CD4-positive, alpha-beta T cell treated with Interleukin-4 for 4 hours (primary cell): ENCODE measurements at regions not wholly inside any gene's neighbourhood (a gene's known extent, or its start where the extent isn't known, plus 50 kb on each side); places are given as distances from the start of the nearest gene placed in this dataset.
"Not testable (repeated sequence)": the region's sequence is repeated elsewhere in the genome, so short reads cannot be mapped to it uniquely, and the experiment has no call there.

Source experiments
- DNase-seq: peaks from one replicate; pipeline ENCODE4 v3.0.0-alpha.2; 2020

DNA sequence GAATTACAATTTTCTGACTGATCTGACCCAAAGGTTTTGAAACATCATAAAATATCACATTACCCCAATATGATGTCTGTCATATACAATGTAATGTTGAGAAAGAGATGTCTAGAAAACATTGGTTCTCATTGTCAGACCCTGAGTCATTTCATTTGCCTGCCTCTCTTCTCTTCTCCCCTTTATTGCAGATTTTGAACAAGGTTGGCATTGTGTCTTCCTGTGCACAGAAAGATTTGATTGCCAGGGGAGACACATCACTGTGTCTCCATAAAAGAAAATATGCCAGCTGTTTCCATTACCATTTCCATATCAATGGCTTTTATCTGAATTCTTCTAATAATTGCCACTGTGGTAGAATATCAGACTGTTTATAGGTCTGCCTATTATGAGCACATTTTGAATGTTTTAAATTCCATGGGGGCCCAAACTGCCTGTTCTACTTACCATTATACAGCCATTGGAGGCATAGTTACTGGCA, 65.6 kb downstream of the IFI44 start:
- DNase-seq = no peak

DNA sequence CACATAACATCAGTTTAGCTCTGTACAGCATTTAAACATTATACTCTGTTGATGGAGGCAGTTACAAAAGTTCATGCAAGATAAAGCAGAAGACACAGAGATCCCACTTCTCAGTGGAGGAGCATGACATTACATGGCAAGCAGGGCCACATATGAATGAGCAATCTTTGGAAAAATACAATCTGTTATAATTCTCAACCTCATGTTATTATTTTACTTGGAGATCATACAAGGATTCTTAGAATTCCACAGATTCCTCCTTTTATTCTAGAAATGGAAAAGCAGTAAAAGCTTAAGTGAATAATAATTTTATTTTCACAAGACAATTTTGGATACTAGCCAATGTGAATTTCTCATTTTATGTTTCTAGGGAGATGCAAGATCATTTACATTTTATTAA, 66.6 kb downstream of the IFI44 start:
- no peak for DNase-seq

DNA sequence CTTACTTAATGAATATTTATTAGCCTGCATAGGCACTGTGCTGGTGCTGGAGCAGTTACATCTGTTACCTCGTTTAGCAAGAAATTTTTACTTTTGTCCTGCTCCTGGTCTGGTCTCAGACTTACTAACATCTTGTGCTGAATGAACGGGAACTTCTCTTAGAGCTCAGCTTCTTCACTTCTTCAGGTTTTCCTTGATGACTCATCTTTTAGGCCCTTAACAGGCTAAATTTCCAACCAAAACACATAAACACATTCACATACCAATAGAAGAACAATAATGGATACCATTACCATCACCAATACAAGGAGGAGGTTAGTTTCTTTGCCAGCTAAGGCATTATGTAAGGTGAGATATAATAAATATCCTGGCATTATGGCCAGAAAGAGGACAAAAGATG, 68.9 kb downstream of the IFI44 start:
- DNase-seq = no peak

DNA sequence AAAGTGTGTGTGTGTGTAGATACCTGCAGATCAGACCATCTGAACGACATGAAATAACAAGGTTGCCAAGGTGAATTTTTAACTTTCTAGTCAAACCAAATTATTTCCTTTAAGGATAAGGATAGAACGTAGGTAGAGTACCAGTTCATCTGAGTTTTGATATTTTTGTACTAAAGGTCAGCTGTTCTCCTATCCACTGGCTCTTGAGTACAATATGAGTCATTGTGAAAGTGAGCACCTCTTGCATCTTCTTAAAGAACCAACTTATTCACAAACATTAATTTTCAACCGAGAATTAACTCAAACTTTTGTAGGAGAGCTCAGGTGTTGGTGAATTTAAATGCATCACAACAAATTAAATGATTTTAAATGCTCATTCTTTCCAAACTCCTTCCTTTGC, 71.5 kb downstream of the IFI44 start:
- no peak for DNase-seq

DNA sequence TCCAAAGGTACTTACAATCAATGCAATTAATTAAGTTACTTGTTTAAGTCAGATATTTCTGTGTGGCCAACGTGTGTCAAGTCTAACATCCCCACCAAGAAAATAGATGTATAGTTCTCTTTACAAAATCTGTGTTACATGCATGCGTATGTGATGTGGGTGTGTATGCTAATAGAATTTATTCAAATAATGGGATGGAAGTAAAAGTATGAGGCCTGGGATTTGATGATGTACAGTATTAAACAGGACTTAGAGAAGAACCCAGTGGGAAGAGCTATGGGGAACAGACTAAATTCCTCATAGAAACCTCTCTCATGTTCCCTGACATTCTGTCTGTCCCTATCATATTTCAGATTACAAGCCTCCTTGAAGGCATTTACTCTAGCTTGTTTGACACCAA, 72.5 kb downstream of the IFI44 start:
- DNase-seq = no peak

DNA sequence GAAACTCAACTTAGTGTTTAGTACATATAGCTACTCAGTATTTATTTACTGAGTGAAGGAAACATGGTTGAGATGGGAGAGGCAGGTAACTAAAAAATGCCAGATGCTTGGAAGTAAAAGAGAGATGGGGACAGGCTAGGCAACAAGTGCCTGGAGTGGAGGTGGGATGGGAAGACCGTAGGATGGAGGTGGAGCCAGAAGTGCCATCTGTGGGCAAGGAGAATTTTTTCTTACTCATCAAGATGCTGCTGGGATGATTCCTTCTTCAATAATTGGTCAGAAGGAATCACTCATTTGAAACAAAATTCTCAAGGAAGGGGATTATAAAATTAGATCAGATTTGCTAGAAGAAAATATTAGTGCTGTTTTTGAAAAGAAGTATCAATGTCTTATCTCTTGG, 72.9 kb downstream of the IFI44 start:
- DNase-seq = no peak

DNA sequence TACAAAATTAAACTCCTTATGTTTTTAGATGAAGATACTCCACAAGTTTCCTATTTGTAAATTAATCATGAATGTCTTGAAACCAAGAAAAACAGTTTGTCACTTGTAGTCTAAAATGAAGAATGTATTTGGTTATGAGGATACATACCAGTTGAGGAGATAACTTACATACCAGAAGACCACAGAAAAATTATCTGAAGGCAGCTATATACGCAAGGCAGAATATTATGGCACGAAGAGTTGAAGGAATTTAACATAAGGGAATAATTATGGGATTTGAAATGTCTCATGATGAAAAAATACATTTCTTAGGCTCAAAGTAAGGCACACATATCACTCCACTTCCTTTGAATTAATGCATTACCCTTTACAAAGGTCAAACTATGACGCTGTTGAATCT, 73.3 kb downstream of the IFI44 start:
- DNase-seq = no peak

DNA sequence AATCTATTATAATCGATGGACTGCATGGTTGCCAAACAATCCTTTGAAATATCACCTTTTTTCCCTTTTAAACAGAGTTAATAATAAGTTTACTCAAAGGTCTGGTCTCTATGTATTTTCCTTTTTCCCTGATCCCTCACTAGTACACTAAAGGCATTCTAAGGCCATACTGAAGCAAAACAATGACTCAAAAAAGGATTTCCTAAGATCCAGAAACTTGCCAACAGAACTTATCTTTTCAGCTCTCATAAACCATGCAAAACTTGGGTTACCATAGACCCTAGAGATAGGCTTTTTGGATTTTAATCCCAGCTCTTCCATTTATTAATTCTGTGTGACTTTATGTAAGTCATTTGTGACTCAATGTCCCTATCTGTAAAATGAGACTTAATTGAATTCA, 77.1 kb downstream of the IFI44 start:
- no peak for DNase-seq

DNA sequence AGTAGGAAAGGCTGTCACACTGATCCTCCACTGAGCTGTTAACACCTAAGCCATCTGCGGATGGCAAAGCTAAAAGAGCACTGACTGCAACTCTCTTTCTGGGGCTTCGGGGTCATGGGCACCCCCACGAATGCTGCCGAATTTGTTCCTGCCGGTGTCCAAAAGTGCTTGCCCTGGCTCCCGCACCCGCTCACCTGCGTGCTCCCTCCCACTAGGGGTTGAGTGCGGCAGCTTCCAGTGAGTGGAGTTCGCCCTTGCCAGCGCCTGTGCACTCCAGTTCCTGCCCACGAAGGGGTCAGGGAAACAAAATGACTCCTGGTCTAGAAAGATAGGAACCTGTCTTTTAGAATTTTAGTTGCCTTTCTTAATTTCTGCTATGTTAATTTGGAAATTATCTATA, 78.7 kb downstream of the IFI44 start:
- no peak for DNase-seq

DNA sequence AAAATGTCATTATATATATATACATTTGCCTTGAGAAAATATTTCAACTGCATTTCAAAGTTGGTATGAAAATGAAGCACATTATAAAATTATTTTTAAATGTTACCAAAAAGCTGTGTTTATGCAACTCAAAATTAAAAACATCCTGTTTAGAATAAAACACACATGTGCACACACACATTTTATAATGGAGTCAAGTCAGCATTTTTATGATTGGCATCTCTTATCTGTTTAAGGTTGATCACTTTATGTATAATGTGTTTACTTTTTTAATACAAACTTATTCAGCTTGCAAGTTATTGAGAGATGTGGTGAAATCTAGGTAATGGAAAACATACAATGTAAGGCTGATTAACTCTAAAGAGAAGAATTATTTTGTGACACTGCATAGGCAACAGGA, 80.4 kb downstream of the IFI44 start:
- DNase-seq = no peak

DNA sequence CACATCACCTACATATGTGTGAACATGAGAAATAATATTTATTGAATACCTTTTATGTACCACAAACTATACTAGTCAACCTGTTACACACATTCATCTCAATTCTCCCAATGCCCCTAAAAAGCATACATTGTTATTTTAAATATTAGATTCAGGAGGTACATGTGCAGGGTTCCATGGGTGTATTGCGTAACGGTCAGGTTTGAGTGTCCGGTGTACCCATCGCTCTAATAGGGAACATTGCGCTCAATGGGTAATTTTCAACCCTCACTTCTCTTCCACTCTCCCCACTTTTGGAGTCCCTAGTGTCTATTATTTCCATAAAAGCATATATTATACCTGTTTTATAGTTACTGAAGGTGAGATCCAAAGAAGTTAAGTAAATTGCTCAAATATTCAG, 82.0 kb downstream of the IFI44 start:
- no peak for DNase-seq

DNA sequence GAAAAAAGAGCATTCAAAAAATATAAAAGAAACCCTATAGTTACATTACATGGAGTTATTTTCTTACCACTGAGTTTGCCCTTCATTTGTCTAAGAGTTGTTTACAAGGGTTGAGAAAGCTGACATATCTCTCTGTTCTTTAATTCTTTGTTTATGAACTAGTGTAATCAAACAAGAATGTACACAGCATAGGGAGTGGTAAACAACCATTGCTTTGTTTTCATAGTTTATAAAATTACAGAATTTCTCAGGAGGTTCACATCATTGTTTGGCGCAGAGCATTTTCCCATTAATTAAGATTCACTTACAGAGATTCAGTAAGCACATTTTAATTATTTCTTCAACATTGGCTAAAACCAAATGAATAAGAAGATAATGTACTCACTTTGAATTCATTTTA, 87.6 kb downstream of the IFI44 start:
- no peak for DNase-seq

DNA sequence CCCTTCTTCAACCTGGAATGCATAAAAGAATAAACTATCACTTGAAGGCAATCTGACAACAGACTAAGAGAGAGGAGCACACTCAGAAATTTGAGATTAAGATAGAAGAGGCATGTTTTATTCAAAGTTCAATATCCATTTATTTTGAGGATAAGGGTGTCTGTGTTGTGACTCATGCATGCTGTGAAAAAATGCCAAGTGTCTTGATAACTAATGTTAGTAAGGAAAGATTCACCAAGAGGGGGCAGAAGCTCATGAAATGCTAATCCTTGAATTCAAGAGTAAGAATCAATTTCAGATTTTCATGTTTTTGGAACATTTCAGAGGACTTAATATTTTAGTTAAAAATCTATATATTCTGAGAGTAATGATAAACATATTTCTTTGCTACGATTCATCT, 94.0 kb downstream of the IFI44 start:
- no peak for DNase-seq

DNA sequence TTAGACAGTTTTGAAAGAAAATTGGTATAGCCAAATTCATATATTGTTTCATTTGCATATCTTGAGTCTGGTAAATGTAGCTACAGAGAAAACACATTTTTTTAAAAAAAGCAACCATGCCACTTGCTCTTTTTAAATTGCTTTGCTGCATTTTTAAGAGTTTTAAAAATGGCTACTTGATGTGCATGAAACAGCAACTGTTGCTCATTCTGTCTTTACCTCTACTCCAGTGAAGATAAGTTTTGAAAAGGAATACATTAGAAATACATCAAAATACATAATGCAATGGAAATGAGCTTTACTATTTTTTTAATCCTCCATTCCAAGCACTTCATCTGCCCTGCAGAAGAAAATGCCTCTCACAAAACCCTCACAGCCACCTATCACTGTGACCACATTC, 95.5 kb downstream of the IFI44 start:
- no peak for DNase-seq

DNA sequence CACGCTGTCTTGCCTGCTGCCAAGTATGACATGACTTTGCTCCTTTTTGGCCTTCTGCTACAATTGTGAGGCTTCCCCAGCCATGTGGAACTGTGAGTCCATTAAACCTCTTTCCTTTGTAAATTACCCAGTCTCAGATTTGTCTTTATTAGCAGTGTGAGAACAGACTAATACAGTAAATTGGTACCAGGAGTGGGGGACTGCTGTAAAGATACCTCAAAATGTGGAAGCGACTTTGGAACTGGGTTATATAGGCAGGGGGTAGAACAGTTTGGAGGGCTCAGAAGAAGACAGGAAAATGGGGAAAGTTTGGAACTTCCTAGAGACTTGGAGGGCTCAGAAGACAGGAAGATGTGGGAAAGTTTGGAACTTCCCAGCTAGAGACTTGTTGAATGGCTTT, 104.0 kb downstream of the IFI44 start:
- DNase-seq = not testable (repeated sequence)

DNA sequence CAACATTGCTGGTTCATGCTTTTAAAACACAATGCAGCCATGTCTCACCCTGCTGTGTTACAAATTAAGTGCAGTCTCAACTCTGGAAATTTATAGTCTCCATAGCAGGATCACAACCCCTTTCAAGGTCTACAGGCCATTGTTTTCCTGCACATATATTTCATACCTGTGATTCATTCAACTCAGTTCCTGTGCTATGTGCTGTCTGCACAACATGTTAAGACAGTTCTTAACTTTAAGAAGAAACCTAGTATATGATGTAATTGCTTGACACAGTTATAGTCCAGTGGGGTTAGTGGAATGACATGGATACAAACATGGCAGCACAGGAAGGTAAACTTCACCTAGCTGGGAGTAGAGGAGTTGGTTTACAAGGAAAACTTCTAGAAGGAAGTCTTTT, 106.4 kb downstream of the IFI44 start:
- no peak for DNase-seq

DNA sequence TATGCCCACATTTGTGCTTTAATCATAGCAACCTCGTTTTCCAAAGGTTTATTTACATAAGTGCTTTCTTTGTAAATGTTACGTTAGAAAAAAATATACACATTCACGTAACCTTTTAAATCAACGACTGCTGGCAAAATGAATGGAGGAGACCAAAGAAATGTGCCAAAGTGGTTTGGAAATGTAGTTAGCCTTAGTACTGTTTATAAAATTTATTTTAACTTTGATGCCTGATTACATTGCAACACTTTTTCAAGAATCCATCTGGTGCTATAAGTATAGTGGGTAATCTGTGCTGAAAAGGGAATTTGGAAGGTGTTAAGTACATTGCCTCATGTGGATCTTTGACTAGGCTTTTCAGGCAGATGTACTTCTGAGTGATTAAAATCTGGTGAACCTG, 108.9 kb downstream of the IFI44 start:
- no peak for DNase-seq

DNA sequence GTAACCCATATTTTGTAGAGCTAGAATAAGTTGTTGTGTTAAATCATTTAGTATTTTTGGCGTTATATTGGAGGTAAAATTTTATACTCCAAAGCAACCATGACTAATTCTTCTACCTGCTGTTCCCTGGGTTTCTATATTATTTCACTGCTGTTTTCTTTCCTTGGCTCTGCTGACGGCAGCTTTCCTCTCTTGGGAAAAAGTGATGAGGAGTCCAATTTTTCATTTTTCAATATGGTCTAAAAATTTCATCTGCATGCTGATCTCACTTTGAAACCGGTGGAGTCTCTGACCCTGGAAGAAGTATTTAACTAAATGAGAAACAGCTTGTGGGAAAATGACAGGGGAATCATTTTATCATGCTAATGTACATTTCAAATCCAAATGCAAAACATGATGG, 110.2 kb downstream of the IFI44 start:
- DNase-seq = no peak

DNA sequence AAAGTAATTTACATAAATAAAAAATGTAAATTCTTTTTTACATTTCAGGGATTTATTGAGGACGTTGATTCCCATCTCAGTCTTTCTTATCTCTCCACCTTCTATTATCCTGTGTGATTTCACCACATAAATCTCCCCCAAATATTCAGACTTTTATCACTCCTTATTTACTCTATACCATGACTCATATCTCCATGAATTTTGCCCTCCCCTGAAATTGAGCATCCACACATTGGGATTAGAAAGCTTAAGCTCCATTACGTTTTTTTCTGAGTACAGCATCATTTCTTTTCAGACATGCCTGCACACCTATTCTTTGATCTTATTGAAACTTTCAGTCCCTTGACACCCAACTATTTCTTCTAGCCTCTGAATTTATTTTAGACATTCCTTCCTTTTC, 111.2 kb downstream of the IFI44 start:
- no peak for DNase-seq

DNA sequence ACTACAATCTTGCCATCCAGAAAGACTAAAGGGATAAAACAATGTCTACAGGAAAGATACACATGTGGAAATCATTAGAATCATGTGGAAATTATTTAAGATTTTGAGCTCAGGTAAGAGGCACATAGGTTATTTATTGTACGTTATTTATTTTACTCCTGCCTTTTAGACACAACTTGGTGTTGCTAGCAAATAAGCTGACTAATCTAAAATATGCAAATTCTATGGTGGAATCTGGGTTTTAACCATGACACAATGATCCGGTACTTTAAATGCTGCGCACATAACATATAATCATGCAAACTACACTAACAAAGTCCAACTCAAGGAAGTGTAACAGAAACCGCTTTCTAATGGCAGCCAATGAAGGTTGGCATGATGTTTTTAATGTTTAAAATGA, 112.5 kb downstream of the IFI44 start:
- no peak for DNase-seq

DNA sequence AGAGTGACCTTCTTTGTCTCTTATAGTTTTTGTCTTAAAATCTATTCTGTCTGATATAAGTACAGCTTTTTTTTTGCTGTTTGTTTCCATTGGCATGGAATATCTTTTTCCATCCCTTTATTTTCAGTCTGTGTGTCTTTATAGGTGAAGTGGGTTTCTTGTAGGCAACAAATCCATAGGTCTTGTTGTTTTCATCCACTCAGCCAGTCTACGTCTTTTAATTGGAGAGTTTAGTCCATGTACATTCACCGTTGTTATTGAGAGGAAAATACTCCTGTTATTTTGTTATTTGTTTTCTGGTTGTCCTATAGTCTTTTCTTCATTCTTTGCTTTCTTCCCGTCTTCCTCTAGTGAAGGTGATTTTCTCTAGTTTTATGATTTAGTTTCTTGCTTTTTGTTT, 115.9 kb downstream of the IFI44 start:
- no peak for DNase-seq

DNA sequence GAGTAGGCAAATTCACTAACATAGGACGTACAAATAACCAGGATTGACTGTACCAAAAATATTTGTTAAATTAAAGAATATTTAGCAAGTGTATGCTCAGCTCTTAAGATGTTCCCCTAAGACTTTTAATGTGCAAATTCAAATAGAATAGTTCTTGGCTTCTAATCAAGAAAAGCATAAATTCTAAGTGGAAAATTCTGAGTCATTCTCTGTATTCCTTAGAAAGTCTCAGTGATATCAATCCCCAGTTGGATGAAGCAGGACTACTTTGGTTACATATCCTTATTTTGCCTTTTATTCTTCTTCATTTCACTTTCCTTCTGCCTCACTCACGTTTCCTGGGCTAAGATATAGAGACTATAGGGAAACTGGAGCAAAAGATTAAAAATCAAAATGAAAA, 130.2 kb downstream of the IFI44 start:
- DNase-seq = no peak

DNA sequence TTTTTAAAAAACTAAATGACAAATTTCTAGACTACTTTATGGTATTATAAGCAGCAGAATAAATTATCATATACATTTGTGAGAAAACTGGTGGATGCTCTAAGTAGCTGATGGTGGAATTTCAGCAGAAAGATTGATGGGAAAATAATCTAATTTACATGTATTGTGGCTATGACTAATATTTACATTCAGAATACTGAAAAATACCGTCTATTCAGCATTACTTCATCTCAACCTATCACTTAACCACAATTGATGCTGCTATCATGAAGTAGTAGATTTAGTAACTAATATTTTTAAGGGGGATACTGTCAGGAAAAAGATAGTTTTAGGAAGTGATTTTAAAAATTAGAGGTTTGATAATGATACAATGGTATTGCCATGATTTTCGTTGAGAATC, 137.9 kb downstream of the IFI44 start:
- no peak for DNase-seq

DNA sequence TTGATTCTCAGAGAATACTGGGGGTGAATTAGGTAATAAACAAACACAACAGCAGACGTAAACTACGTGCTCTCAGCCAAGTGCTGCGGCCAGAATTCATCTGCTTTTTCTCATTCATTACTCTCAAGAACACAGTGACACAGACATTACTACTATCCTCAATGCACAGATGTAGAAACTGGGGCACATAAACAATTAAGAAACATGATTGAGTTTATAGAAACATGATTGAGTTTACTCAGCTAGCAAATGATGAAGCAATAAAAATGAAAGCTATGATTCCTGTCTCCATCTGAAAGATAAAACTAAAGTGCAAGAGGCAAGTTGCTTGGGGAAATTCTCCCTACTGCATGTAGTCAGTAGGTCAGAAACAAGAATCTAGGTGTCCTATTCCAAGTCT, 140.5 kb downstream of the IFI44 start:
- DNase-seq = no peak

DNA sequence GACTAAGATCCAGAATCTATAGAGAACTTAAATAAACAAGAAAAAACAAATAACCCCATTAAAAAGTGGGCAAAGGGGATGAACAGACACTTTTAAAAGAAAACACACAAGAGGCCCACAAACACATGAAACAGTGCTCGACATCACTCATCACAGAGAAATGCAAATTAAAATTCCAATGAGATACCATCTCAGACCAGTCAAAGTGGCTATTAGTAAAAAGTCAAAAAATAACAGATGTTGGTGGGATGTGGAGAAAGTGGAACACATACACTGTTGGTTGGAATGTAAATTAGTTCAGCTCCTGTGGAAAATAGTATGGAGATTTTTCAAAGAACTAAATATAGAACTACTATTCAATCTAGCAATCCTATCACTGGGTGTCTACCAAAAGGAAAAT, 143.1 kb downstream of the IFI44 start:
- DNase-seq = no peak

DNA sequence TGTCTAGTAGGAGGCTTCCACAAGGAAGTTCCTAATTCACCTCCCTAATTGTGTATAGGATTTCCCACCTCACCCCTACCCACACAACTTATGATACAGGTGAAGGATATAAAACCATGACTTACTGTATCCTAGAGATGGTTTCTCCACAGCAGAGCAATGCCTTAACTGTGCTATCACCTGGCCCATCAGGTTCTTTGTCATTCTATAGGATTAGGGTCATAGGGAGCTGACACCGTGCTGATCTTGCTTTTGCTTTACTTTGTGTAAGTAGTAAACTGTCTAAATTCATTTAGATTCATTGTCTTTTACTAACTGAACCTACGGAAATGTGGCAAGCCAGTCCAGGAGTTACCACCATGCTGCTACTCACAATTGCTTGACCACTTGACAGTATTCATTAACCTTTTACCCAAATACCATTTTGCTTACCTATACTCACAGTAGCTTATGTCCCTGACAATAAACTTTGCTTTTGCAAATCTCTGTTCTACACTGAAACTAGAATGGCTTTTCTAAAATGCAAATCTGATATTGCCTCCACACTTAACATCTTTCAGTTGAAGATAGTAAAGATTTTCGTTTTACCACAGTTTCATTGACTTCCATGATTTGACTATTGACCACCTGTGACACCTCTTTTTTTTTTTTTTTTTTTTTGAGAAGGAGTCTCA, 147.6 kb downstream of the IFI44 start:
- DNase-seq = no peak
